ENCODE measurements at regions not wholly inside any gene's neighbourhood (a gene's known extent, or its start where the extent isn't known, plus 50 kb on each side); places are given as distances from the start of the nearest gene placed in this dataset.

DNA sequence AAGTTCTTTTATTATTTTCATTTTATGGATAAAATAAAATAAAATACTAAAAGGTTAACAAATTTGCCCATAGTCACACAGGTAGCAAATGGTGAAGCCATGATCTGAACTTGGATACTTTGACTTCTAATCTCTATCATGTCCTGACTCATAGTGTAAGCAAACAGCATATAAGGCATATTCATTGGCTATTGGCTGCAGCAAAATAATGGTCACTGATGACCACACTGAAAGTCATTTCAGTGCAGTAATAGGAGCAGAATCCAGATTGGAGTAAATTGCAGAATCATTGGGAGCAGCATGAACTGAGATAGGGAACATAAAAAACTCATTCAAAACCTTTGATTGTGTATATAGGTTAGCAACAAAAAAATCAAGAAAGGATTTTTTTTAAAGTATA is 262.9 kb downstream of the PLA2G4A start:
- DNase-seq: no peak

DNA sequence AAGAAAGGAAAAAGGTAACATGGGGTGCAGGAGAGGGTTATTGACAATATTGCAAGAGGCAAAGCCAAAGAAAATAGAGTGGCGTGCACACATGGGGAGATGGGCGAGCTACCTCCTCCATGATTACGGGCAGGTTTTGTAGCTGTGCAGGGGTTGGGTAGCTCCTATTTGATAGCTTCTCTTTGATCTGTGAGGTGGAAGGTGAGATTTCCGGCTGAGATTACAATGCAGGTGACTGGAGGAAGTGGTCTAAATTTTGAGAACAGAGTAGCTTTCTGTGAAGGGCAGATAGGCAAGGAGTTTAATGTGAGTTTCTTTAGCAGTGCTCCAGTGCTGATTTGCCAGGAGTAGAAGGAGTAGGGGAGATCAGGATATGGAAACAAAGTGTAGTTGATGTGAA is 263.4 kb downstream of the PLA2G4A start:
- DNase-seq: peak in 1 of 2 donors; percentile 45

DNA sequence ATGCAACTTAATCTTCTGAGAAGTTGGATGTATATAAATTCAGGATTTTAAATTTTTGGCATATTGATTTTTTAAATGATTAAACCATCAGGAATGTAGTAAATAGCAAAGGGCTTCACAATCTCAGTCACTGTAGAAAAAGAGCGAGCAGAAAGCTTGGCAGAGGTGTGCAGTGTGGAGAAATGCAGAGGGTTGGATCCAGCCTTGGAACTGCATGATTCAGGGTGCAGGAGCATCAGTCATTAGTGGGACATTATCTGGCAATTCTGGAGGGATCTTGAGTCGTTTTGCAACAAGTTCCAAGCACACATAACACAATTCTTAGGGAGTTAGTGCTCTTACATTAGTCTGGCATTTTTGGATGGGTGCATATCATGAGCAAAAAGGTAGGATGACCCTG is 267.9 kb downstream of the PLA2G4A start:
- no peak for DNase-seq

DNA sequence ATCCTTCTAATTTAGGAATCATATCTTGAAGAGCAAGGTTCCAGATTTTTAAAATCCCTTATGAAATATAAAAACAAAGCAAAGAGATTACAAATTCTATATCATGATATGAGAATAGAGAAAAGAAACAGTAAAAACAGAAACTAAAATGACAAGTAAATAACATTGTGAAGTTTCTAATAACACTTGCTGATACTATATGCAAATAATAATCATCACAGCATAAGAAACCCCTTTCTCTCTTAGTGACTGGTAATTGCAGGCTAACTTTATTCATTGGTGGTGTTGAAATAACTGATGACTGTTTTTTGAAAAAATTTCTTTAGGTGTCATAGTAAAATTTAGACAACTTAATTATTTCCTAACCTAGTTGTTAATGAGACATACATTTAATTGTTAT is 281.6 kb downstream of the PLA2G4A start:
- no peak for DNase-seq

DNA sequence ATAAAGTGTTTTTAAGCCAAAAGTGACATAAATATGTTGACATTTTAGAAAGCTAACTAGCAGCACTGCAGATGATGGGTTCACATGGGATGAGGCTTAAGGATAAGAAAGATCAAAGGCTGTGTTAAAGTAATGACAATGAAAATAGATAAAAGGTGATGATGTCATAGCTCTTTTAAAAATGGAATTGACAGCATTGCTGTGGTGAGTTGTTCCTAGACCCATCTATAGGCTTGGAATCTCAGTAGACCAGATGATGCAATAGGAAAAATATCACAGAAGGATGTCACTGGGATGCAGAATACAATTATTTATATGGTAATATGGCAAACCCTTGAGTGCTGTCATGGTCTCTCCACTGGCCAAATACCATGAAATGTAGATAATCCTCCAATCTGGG is 286.0 kb downstream of the PLA2G4A start:
- no peak for DNase-seq

DNA sequence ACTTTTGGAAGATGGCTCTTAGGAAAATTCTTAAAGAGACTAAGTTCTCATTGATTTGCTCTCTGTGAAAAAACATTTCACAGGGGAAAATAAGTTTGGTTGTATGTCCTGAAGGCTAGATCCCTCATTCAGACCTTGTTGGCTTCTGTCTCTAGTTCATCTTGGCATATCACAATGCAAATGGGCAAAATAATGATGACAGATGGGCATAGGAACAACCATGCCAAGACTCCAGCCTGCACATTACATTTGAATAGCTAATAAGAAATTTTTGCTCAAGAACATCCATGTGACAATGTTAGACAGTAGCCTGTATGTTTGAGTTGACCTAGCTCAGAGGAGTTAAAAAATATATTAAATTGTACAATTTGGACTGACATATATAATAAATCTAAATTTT is 292.9 kb downstream of the PLA2G4A start:
- DNase-seq: no peak

DNA sequence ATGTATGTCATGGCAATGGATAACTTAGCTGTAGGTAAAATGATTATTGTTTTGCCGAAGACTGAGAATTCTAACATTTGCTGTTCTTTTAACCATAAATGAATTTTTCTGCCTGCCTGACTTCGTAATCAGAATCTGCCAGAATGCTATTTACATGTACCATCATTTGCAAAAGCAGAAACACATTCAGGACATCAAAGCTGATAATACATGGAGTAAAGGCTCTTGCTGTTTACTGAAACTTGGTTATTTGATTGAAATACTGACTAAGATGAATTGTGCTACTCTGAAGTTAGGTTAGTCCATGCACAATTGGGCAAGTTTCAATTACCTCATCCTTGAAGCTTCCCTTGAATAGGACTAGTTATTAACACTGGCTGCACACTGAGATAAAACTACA is 293.8 kb downstream of the PLA2G4A start:
- DNase-seq: no peak

DNA sequence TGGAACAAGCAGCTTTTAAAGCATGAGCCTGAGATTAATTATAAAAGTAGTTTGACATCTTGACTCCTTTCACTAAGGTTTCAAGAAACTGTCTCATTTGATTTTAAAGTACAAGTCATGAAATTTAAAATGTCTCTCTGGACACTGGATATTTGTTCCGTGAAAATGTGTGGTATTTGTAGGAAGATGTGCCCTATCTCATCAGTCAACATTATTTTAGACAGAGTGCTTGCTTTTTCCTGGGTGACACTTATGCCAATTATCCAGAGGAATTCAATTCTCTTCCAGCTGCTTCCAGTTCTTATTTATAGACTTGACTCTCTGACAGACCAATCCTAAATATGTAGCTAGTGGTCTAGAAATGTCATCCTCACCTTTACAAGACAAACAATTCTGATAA is 300.4 kb downstream of the PLA2G4A start:
- no peak for DNase-seq

DNA sequence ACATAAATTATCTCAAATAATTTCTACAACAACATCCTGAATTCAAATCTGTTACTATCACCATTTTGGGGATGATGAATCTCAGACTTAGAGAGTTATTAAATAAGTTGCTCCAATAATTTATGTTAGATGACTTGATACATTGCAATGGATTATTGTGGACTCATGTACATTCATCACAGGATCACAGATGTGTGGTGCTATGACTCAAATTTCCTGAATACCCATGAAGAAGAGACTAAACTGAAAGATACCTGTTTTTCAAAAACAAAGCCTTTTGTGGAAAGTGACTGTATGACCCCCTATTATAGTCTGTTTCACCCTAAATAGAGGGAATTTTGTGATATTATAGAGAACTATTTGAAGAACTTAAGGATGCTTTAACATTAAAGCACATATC is 315.0 kb downstream of the PLA2G4A start:
- no peak for DNase-seq

DNA sequence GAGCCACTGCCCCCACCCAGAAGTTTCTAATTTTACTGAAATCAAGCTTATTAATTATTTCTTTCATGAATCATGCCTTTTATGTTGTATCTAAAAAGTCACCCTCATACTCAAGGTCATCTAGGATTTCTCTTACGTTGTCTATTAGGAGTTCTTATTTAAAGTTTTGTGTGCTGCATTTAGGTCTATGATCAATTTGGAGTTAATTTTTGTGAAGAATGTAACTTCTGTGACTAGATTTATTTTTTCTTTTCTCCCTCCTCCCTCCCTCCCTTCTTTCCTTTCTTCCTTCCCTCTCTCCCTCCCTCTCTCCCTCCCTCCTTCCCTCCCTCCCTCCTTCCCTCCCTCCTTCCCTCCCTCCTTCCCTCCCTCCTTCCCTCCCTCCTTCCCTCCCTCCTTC is 317.6 kb downstream of the PLA2G4A start:
- no peak for DNase-seq

DNA sequence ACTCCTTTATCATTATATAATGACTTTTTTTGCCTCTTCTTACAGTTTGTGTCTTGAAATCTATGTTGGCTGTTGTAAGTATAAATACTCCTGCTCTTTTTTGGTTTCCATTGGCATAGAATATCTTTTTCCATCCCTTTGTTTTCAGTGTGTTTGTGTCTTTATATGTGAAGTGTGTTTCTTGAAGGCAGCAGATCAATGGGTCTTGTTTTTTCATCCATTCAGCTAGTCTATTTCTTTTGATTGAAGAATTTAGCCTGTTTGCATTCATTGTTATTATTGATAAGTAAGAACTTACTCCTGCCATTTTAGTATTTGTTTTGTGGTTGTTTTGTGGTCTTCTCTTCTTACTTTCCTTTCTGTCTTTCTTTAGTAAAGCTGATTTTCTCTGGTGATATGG is 322.8 kb downstream of the PLA2G4A start:
- DNase-seq: no peak

DNA sequence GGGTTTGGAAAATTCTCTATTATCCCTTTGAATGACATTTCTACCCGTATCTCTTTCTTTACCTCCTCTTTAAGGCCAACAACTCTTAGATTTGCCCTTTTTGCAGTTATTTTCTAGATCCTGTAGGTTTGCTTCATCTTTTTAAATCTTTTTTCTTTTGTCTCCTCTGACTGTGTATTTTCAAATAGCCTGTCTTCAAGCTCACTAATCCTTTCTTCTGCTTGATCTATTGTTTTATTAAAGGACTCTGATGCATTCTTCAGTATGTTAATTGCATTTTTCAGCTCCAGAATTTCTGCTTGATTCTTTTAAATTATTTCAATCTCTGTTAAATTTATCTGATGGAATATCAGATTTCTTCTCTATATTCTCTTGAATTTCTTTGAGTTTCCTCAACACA is 324.3 kb downstream of the PLA2G4A start:
- DNase-seq: no peak

DNA sequence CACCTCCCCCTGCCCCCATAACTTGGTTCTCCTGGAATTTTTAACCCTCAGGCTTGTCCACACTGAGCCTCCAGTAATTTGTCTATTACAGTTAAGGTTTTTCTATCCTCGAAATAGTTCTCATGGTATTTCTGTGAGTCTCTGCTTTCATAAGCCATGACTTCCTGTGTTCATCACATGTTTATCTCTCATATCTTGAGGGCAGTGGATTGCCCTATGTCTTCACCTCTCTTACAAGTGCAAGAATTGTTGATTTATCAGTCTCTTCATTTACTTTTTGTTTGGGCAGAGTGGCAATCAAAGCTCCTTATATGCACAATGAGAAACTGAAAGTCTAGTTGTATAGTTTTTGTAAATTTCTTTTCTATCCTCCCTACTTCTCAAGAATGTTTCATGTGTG is 328.4 kb downstream of the PLA2G4A start:
- DNase-seq: no peak

DNA sequence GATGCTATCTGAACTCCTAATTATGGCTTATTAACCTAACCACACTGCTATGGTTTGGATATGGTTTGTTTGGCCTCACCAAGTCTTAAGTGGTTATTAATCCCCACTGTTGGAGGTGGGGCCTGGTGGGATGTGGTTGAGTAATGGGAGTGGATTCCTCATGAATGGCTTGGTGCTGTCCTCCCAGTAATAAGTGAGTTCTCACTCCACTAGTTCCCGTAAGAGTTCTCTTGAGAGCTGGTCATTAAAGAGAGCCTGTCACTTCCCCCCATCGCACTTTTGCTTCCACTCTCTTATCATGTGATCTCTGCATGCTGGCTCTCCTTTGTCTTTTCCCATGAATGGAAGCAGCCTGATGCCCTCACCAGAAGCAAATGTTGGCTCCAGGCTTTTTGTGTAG is 328.8 kb downstream of the PLA2G4A start:
- DNase-seq: no peak

DNA sequence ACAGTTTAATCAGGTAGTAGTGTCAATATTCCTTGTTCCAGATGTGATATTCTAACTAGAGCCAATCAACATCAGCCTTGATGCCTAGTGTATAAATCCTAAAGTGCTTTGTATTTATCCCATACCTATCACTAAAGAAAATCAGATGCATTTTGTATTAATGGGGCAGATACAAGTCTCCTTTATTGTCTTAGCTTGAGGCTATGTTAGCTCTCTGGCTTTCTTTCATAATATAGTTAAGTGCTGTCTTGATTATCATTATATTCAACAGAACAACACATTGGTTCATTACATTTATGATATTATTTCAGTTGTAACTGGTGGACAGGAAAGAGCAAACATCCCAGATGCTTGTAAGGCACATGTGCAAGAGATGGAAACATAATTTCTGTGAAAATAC is 338.8 kb downstream of the PLA2G4A start:
- DNase-seq: no peak

DNA sequence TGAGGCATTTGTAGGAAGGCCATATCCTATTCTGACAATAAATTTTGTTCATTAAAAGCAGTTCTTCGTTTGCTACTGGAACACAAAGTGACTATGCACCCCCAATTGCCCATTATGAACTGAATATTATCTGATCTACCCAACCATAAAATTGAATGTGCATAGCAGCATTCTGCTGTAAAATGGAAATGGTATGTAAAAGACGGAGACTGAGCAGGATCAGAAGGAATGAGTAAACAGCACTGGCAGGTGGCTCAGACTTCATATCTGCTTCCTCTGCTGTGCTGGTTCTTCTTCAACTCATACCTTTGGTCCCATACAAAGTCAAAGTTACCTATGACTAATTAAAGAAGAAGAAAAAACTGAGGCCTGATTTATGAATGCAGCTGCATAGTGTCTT is 339.5 kb downstream of the PLA2G4A start:
- no peak for DNase-seq

DNA sequence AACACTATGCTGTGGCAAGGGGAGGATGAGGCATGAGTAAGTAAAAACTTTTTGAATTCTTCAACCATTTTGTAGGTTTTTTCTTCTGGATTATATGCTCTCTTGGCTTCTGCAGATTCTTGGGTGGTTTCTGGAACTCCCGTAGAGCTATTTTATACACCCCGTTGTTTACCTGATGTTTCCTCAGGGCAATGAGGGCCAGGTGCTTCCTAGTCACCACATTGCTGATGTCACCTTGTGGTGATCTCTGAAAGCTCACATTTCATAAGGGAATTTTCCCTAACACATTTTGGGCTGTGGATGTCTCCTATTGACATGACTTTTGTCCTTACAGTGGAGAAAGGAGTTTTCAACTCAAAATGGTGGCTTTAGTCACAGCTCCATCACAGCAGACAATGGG is 356.6 kb downstream of the PLA2G4A start:
- DNase-seq: no peak

DNA sequence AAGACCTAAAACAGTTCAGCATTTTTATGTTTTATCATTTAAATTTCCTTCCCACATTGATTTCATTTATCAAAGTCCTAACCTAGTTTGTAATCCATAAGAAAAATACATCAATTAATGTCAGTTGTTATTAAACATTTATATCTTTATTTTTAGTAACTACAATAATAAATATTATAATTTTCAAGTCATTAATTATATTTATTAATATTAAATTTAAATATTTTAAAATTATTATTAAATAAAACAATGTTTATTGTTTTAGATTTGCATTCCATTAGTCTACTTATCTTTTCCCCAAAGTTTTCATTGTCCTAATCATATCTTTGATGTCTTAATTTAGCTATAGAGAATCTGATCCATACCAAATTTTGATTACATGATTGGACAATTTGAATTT is 368.9 kb downstream of the PLA2G4A start:
- no peak for DNase-seq

DNA sequence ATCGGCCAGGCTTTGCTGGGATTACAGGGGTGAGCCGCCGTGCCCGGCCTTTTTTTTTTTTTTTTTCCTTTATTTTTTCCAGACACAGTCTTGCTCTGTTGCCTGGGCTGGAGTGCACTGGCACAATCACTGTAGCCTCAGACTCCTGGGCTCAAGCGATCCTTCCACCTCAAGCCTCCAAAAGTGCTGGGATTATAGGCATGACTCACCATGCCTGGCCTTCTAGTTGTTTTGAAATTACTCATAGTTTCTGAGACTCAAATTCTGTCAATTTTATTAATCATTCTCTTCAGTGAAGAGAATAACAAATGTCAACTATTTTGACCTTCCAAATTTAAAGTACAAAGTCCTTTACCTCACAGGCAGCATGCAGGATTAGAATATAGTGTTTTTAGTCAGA is 374.5 kb downstream of the PLA2G4A start:
- DNase-seq: no peak

DNA sequence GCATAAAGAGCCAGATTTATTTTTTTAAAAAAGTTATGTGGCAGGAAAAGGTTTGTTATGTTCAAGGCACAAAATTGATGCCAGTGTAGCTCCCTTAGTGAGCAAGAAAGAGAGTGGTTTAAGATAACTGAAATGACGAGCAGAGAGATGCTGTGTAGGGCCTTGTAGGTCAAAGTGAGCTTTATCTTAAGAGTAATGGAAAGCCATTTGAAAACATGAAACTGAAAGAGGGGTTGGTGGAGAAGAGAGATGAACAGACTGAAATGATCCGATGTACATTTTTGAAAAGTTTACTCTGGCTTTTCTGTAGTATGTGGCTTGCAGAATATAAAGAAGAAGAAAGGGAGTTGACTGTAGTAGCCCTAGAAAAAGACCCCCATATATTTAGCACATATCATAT is 383.6 kb downstream of the PLA2G4A start:
- no peak for DNase-seq

DNA sequence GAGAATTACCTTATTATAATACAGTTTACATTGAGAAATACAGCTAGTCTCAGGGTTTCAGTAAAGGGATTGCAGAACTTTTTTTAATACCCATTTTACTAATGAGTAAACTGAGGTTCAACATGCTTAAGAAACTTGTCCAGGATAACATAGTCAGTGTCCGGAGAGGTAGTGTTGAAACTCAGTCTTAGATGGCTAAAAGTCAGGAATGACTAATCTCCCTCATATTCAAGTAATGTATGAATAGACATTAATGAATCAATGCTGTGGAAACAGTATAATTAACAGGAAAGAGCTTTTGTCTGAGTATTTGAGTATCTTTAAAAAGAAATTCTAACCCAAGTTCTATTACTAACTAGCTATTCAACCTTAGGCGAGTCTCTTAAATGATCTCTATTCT is 397.6 kb downstream of the PLA2G4A start:
- no peak for DNase-seq

DNA sequence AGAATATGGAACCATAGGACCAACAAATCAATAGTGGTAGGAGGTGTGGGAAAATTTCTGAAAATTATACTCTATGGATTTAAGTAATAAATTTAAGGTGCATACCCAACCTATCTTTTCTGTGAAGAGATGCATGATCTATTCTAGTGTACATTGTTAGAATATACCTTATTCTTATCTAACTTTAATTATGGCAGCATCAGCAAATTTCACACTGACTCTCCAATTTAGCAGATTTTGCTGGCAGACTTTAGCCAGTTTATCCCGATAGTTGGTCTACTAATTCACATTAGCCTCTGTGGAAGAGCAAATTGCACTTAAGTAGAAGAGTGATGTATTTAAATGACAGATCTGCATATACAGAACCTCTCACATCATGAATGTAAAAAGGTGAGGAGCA is 400.0 kb downstream of the PLA2G4A start:
- no peak for DNase-seq

DNA sequence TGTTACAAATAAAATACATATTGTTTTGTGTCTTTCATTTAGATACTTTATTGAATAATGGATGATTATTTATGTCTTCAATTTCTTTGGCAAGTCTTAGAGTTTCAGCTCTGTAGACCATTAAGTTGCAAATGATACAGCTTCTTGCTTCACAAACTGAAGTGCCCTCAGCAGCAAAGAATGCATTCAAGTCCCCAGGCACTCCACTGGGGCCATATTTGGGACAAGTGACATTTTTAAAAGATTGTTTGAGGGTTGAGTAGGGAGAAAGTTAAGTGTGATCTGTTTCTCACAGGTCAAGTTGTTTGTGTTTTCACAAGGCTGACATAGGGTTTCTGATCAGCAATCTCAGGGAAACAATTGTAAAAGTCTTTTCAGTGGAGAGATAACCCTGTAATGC is 400.7 kb downstream of the PLA2G4A start:
- DNase-seq: no peak

DNA sequence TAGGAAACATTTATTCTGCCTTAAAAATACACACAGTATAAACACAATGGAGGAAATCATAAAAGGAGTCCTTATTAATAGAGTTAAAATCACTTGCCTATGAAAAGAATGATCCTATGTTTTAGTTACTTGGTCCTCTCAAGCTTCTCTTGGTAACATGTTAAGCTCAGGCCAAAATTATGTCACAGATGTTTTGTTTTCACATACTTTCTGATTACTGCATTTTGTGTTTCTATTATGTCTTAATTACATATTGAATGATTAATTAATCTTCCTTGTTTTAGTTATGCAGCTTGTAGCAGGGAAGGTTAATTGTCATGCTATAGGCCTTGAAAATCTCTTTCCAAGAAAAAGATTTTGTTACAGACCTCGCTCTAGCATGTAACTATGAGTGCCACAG is 406.0 kb downstream of the PLA2G4A start:
- no peak for DNase-seq

DNA sequence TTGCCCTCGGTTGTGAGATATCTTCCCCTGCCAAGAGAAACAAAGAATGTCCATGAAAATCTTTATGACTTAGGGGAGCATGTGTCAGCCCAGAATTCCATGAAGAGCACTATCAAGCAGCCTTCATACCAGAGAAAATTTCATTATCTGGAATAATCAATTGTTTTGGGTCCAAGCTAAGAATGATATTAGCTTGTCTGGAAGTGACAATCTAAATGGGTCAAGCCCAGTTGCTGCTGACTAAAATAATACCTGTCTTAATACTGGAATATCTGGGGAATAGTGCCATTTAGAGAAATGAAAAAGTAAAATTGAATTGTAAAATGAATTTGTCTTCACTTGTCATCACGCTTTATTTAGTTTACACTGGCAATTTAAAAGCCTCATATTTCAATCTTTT is 407.4 kb downstream of the PLA2G4A start:
- DNase-seq: no peak

DNA sequence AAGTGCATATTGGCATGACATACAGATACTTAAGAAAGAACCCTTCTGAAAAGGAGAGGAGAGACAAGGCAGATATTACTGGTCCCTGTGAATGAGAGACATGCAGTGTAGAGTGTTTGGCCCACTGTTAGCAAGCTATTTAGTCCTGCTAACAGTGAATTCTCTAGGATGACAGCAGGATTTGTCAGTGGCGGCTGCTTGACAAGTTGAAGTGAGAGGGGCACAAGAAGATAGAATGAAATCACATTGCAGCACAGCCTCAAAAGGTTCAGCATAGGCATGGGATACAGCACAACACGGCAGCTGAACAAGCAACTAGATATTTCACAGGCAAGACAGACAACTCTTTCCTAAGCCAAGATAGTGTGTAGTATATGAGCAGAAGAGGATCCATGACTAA is 407.9 kb downstream of the PLA2G4A start:
- DNase-seq: no peak
